ENCODE measurements at regions not wholly inside any gene's neighbourhood (a gene's known extent, or its start where the extent isn't known, plus 50 kb on each side); places are given as distances from the start of the nearest gene placed in this dataset.

DNA sequence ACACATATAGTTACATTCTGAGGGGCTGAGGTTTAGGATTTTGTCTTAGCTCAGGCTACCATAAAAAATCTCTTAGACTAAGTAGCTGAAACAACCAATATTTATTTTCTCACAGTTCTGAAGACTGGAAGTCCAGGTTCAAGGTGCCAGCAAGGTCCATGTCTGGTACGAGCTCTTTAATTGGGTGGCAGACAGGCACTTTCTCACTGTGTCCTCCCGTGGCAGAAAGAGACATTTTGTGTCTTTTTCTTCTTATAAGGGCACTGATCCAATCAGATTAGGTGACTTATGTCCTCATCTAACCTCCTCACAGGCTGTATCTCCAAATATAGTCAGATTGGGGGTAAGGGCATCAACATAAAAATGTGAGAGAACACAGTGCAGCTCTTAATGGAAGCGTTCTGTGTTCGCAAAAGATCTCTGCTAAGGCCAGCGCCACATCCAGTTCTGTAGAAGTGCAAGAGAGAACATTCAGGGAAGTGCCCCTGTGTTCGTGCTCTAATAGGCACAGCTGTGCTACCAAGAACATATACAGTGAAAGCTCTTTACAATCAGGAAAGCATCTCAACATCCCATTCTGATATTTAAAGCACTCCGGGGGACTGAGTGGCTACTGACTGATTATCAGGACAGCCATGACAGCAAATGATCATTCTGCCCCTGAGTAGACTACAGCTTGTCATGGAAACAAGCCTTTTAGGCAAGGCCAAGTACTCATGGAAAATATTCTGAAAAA, 819.2 kb downstream of the LIG4 start:
- no peaks in the 10 kb centered on the region for H3K36me3 ChIP-seq
- TF ChIP-seq, protein P1, sequence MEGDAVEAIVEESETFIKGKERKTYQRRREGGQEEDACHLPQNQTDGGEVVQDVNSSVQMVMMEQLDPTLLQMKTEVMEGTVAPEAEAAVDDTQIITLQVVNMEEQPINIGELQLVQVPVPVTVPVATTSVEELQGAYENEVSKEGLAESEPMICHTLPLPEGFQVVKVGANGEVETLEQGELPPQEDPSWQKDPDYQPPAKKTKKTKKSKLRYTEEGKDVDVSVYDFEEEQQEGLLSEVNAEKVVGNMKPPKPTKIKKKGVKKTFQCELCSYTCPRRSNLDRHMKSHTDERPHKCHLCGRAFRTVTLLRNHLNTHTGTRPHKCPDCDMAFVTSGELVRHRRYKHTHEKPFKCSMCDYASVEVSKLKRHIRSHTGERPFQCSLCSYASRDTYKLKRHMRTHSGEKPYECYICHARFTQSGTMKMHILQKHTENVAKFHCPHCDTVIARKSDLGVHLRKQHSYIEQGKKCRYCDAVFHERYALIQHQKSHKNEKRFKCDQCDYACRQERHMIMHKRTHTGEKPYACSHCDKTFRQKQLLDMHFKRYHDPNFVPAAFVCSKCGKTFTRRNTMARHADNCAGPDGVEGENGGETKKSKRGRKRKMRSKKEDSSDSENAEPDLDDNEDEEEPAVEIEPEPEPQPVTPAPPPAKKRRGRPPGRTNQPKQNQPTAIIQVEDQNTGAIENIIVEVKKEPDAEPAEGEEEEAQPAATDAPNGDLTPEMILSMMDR (IDR thresholded peaks at IDR 0.05), result no peak
- intact Hi-C loops (cut with DNase I), result no loop called here
- no peak overlapping the region for H3K27ac ChIP-seq
- H3K9me3 ChIP-seq, result no peaks in the 10 kb centered on the region
- ATAC-seq (no peak), DNase-seq (no peak)
- H3K27me3 ChIP-seq (ENCODE audit: low read depth), result no peaks in the 10 kb centered on the region
- no peaks in the 10 kb centered on the region for H3K4me1 ChIP-seq
- no peak overlapping the region for H3K4me3 ChIP-seq

GRCh38 chr13:107392205-107392604, 823.1 kb downstream of the LIG4 start:
- TF ChIP-seq, protein P1 (IDR thresholded peaks at IDR 0.05), result no peak
- intact Hi-C loops (cut with DNase I), result no loop called here
- DNase-seq (no peak), ATAC-seq (no peak)
- Histone ChIP-seq H3K36me3 (no peaks in the 10 kb centered on the region), H3K4me1 (no peaks in the 10 kb centered on the region), H3K4me3 (no peak overlapping the region), H3K27ac (no peak overlapping the region), H3K27me3 (ENCODE audit: low read depth) (no peaks in the 10 kb centered on the region), H3K9me3 (no peaks in the 10 kb centered on the region)

- H3K36me3 ChIP-seq, result no peaks in the 10 kb centered on the region
- no peaks in the 10 kb centered on the region for H3K9me3 ChIP-seq
- no peaks in the 10 kb centered on the region for H3K4me1 ChIP-seq
- no peaks in the 10 kb centered on the region for H3K27me3 ChIP-seq (ENCODE audit: low read depth)
- intact Hi-C loops (cut with DNase I), result no loop called here
- no peak overlapping the region for H3K27ac ChIP-seq
- no peak for ATAC-seq
- no peak for DNase-seq
- TF ChIP-seq, protein P1 (IDR thresholded peaks at IDR 0.05), result no peak
- H3K4me3 ChIP-seq, result no peak overlapping the region
These were observed 819.6 kb upstream of the ARGLU1 start for GRCh38 chr13:107387525-107387924.

DNA sequence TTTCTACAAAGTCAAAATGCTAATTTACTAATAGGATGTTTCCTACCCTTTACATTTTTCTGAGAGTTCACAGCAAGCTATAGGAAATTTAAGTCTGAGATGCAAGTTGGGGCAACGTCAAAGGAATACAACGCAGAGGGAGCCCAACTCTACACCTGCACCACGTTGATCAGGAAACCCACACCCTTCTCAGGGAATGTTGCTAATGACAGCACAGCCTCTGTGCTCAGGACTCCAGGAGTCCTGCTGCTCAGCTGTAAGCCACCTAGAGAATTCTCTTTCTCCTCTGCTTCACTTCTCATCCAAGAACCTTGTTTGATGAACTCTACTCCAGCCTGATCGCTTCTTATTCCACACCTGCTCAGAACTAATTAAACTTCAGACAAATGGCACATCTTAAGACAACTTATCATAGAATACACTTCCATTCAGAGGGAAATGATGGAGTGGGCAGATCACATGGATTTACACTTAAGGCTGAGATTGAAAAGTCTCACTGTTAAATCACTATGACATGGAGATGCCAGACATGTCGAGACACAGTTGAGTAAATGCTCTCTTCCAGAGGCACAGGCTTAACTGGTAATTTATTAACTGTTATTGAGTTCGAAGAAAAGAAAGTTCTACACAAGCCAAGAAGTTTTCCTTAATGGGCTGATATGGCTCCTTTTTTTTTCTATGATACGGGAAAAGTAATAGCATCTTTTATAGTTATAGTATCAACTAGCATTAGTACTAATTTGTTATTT, 811.6 kb upstream of the ARGLU1 start:
- H3K36me3 ChIP-seq, result no peaks in the 10 kb centered on the region
- ATAC-seq (no peak), DNase-seq (no peak)
- TF ChIP-seq, protein P1 (IDR thresholded peaks at IDR 0.05), result no peak
- no peaks in the 10 kb centered on the region for H3K9me3 ChIP-seq
- H3K4me1 ChIP-seq, result no peaks in the 10 kb centered on the region
- H3K27me3 ChIP-seq (ENCODE audit: low read depth), result no peaks in the 10 kb centered on the region
- no peak overlapping the region for H3K4me3 ChIP-seq
- intact Hi-C loops (cut with DNase I), result no loop called here
- no peak overlapping the region for H3K27ac ChIP-seq

DNA sequence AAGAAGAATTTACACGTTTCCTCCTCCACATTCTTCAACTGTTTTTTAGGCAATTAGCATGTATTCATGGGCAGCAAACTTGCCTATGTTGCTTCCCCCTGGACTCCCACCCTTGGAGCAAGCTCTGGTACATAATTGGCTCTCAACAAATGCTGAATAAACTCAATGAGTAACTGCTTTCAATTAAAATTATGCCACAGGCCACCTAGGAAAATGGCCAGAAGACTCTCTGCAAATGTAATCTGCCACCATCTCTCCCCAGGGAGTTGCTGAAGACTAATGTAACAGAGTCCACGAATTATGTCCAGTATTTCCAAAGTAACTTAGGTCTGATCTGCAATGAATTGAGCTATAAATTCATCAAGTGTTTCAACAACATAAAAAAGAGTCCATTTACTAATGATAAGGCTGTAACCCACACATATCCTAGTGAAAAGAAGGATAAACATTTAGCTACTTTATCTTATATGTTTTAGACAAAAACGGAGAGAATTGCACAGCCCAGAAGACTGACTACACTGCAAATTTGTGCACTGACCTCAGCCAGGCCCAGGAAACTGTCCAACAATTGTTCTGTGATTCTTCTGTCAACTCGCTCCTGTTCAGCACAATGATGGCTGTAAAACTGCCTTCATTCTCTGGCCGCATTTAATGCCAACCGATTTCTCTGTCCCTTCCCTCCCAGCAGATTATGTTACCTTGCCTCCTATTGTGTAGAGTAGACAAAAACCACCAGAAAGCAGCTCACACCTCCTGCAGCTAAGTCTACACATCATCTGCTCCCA, 808.6 kb upstream of the ARGLU1 start:
- no peaks in the 10 kb centered on the region for H3K4me1 ChIP-seq
- no peak overlapping the region for H3K4me3 ChIP-seq
- no peak for ATAC-seq

More for the DNA sequence above, 808.6 kb upstream of the ARGLU1 start:
- TF ChIP-seq, protein P1 (IDR thresholded peaks at IDR 0.05), result no peak
- H3K27ac ChIP-seq, result no peak overlapping the region
- H3K27me3 ChIP-seq (ENCODE audit: low read depth), result no peaks in the 10 kb centered on the region
- intact Hi-C loops (cut with DNase I), result no loop called here
- H3K36me3 ChIP-seq, result no peaks in the 10 kb centered on the region
- no peaks in the 10 kb centered on the region for H3K9me3 ChIP-seq
- no peak for DNase-seq

Data from lower lobe of right lung (tissue), 2 donors.